Muscle of arm (tissue), 1 donor: ENCODE measurements at regions not wholly inside any gene's neighbourhood (a gene's known extent, or its start where the extent isn't known, plus 50 kb on each side); places are given as distances from the start of the nearest gene placed in this dataset.
"Not testable (repeated sequence)": the region's sequence is repeated elsewhere in the genome, so short reads cannot be mapped to it uniquely, and the experiment has no call there.

Experiments used
- DNase-seq: peaks from one replicate; pipeline ENCODE4 v3.0.0-alpha.2; 2013

DNA sequence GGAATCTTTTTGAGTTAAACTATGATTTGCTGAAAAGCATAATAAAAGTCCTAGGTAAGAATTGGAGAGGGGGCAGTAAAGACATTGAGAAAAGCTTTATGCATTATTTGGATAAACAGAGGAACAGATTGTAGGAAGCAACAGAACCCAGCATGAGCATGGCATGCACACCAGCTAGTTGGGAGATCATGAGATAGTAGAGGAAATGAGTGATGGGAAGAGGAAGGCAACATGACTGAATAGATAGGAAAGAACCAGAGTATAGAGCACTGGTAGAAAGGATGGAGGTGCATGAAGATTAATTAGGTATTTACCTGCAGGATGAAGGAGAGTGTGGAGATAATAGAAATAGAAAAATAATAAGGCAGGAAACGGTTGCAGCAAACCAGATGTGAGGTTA is 248.5 kb upstream of the LMO3 start:
- no peak for DNase-seq

DNA sequence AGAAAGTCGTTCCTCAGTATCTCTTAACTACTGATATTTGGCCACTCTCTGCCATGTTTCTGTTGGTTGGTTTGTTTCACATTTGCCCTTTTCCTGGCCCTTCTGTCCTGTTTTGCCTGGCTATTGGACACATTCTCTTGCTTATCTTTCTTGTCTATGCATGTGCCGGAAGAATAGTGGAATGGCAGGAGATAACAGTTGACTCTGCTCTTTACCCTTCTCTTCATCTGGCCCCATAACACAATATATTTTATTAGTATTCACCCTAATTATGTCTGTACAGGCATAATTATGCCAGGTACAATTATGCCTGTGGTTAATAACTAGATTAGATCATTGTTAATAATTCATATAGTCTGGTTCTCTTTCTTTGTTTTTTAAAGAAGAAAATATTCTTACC is 243.5 kb upstream of the LMO3 start:
- no peak for DNase-seq

- no peak for DNase-seq
Measured at GRCh38 chr12:16844875-16845274, 238.9 kb upstream of the LMO3 start.

DNA sequence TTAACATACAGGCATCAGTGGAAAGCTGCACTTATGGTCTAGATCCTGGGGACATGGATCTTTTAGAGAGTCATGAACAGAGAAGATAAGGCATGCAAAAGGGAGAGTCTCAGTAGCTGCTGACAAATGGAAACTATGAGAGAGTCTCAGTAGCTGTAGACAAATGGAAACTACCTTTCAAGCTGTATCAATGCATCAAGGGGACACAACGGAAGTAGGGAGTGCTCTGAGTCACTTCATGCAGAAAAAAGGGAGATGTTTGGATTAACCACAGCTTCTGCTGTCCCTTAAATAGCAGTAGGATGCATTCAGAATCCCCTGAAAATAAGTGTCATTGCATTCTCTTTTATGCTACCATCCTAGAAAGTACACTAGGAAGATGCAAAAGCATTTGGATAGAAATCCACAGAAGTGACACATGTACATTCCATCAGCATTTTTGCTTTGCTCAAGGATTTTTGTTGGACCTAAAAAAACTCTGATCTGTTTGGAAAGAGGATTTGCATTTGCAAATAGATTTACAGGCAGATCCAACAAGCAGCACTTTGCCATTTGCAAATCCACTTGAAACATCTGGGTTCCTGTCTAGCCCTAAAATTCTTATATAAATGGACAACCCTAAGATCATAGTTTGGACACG is 227.5 kb upstream of the LMO3 start:
- DNase-seq, result no peak

- no peak for DNase-seq
Measured at GRCh38 chr12:16828891-16829290, 222.9 kb upstream of the LMO3 start.

DNA sequence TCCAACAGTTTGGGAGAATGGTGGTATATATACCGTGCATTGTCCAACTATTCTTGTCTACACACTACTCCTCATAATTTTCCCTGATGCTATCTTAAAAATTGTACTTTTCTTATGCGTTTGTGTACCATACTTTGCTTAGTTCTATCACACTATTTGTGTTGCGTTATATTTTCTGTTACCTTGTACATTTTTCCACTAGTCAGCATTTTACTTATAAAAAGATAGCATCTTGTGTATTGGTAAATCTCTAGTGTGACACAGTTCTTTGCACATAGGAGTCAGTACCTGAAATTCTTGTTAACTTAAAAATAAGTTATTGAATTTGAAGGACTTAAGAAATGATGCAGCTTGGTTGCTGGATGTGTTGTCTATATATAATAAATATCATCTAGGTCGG is 201.8 kb upstream of the LMO3 start:
- no peak for DNase-seq

DNA sequence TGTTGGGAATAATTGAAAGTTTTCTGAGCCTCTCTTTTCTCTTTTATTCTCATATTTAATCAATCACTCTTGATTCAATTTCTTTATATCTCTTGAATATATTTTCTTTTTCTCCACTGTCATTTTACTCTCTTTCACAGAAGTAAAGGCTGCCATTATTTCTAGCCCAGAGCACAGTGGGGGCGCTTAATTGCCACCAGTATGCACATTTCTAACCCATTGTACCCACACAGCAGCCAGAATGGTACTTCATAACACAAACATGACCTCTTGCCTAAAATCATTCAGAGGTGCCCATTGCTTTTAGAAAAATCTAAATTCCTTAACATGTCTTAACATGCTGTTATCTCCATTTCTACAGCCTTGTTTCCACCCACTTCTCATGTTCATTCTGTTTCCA is 190.2 kb upstream of the LMO3 start:
- no peak for DNase-seq

GRCh38 chr12:16789204-16789790 is 183.3 kb upstream of the LMO3 start:
- DNase-seq, result peak; percentile 1

DNA sequence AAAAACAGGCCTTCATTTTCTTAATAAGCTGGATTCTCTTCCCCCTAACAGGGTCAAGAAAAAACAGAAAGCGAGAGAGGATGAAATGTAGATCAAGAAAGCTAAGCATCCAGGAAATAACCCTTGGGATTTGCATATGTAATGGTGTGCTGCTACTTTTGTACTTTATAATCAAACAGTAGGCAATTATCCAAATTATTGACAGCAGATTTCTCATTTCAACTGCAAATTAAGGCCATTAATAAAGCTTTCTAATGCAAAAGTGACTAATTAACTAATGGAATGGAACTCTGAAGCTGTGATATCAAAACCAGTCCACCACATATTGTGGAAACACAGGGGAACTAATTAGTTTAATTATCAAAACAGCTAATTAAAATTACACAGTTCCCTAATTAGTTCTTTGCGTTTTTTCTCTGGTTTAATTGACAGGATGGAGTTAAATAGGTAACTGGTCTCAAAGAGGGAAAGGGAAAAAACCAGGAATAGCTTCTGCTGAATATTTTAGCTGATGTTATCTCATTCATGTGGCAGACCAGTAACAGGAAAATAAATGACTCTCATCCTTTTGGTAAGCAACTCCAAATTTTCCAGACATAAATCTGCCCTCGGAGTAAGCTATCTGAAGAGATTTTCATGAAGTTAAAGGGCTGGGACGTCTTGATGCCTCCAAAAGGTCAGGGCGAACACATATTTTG is 182.7 kb upstream of the LMO3 start:
- DNase-seq, result no peak

GRCh38 chr12:16785953-16786352 is 180.0 kb upstream of the LMO3 start:
- no peak for DNase-seq

- no peak for DNase-seq
Measured at GRCh38 chr12:16785524-16785923, 179.6 kb upstream of the LMO3 start.

DNA sequence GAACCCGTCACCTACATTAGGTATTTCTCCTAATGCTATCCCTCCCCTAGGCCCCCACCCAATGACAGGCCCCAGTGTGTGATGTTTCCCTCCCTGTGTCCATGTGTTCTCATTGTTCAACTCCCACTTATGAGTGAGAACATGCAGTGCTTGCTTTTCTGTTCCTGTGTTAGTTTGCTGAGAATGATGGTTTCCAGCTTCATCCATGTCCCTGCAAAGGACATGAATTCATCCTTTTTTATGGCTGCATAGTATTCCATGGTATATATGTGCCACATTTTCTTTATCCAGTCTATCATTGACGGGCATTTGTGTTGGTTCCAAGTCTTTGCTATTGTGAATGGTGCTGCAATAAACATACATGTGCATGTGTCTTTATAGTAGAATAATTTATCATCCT is 163.2 kb upstream of the LMO3 start:
- not testable (repeated sequence) for DNase-seq

GRCh38 chr12:16766736-16767135 is 160.8 kb upstream of the LMO3 start:
- no peak for DNase-seq

GRCh38 chr12:16763901-16764300 is 157.9 kb upstream of the LMO3 start:
- DNase-seq, result no peak

DNA sequence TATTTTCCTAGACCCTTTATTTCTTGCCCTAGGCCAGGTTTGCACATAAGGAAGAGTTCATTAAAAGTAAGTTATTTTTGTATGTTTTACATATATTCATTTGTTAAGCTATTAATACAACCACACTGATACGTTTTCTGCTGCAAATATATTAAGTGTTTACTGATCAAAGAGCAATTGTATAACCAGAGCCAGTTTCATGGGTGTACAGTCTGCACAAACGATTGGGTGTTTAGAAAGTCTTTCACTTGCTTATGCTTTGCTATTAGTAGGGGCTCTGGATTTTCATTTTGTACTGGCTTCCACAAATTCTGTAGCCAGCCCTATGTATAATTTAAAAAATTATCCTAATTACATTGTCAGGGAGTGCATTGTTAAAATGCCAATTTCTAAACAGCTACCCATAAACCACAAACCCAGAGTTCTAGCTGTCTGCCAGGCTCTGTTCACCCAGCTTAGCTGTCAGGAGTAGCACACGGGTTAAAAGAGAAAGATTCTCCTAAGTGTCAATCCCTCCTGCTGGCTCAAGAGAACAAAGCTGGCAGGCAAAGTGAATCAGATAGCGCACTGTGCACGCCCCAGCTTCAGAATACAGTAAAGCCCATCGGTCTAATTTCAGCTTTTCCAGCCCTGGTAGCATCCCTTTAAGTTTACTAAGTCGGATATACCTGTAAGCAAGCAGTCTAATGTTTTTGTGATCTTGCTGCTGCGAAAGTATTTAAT is 151.0 kb upstream of the LMO3 start:
- no peak for DNase-seq

GRCh38 chr12:16730772-16731171 is 124.8 kb upstream of the LMO3 start:
- DNase-seq, result no peak

DNA sequence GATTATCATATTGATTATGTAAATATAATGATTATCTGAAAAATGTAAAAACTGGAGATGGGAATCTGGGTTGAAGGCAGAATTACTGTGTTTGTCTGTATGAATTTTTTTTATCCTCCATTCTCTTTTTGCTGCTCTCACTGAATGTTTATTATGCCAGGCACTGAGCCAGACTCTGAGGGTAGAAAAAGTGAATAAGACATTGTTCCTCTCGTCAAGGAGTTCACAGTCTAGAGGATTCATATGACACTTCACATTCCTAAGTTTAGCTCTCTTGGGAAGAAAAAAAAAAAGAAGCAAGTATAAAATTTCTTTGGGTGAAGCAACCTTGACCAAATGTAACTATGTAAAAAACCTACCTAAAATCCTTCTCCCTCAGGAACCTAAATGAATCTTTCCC is 120.9 kb upstream of the LMO3 start:
- no peak for DNase-seq

- DNase-seq, result no peak
Measured at GRCh38 chr12:16719713-16720416, 113.9 kb upstream of the LMO3 start.

- DNase-seq, result no peak
Measured at GRCh38 chr12:16716928-16717327, 111.0 kb upstream of the LMO3 start.

DNA sequence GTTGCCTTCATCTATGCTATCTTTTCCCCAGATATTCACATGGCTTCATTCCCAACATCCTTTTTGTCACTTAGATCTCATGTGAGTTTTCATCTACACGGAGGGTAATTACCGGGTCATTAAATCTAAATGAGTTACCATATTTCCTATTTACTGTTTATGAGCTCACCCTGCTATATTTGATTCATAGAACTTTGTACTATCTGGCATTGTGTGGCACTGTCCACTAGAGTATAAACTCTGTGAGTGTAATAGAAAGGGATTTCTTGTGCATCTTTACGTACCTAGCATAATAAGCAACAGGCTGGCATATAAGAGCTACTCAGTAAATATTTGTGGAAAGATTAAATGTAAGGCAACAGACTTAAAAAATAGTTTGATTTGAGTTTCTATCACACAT is 86.1 kb upstream of the LMO3 start:
- no peak for DNase-seq

DNA sequence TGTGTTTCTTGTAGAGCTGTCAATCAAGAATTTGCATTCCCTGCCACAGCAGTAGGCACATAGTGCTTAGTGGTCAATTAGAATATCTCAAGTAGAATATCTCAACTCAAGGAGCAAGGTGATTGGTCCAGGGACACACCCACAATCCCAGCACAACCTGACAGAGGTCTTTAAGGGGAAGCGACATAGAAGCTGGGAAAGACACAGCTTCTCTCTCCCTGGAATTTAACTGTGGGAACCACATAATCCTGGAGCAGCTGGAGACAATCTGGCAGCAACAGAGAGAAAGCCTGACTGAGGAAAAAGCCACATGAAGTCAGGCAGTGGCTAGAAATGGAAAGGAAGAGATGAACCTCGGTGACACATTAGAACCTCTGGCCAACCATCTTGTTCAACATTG is 85.7 kb upstream of the LMO3 start:
- DNase-seq, result no peak

DNA sequence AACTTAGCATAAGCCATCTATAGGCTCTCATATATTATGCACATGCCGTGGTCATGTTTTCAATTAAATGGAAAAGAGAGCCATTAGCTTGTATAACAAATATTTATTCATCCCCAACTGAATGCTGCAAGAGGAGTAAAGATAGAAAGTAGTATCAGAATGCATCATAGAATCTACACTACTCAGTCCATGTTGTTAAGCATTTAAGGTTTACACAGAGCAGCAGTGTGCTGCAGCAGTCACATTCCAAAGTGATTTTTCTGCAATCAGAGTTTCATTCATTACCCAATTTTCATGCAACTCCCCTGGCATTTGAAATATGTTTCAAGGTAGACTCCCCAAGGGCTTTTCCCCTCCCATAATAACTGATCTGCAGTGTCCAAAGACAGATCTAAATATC is 82.2 kb upstream of the LMO3 start:
- DNase-seq, result no peak
